Endodermal cell (in vitro differentiated cells): ENCODE measurements at regions not wholly inside any gene's neighbourhood (a gene's known extent, or its start where the extent isn't known, plus 50 kb on each side); places are given as distances from the start of the nearest gene placed in this dataset.

Experiments
- DNase-seq: peaks from one replicate; pipeline ENCODE4 v3.0.0-alpha.2; 2017
- H3K27ac ChIP-seq: 2 replicates; pipeline ENCODE4 v1.5.1; 2013; ENCODE audit warnings: mild to moderate bottlenecking, low read depth, low read length, moderate library complexity
- H3K27me3 ChIP-seq: 2 replicates; pipeline ENCODE4 v1.6.1; 2013; ENCODE audit warnings: mild to moderate bottlenecking, low read length, moderate library complexity; ENCODE audit not compliant: insufficient read depth, control insufficient read depth, poor library complexity, severe bottlenecking
- H3K36me3 ChIP-seq: 2 replicates; pipeline ENCODE4 v1.7.0; 2013; ENCODE audit warnings: mild to moderate bottlenecking, low read length, moderate library complexity; ENCODE audit not compliant: control insufficient read depth, insufficient read depth
- H3K4me1 ChIP-seq: one replicate; pipeline ENCODE4 v1.7.0; 2013; ENCODE audit warnings: low read length; ENCODE audit not compliant: control insufficient read depth, insufficient read depth
- H3K4me3 ChIP-seq: 2 replicates; pipeline ENCODE4 v1.5.1; 2013; ENCODE audit warnings: mild to moderate bottlenecking, low read length, moderate library complexity
- H3K9ac ChIP-seq: 2 replicates; pipeline ENCODE4 v1.6.1; 2013; ENCODE audit warnings: mild to moderate bottlenecking, low read length, moderate library complexity; ENCODE audit not compliant: poor library complexity, severe bottlenecking; ENCODE audit errors: extremely low read depth
- H3K9me3 ChIP-seq: 2 replicates; pipeline ENCODE4 v1.6.1; 2013; ENCODE audit warnings: mild to moderate bottlenecking, low read length, moderate library complexity; ENCODE audit not compliant: control insufficient read depth
- H3K27ac Mint-ChIP-seq: 2 replicates; pipeline ENCODE4 v1.8.0; 2020; ENCODE audit warnings: mixed read lengths
- H3K27me3 Mint-ChIP-seq: 2 replicates; pipeline ENCODE4 v1.8.0; 2021; ENCODE audit warnings: mild to moderate bottlenecking, mixed read lengths; ENCODE audit not compliant: insufficient read depth
- H3K36me3 Mint-ChIP-seq: 2 replicates; pipeline ENCODE4 v1.8.0; 2020; ENCODE audit warnings: low read depth, mixed read lengths
- H3K4me1 Mint-ChIP-seq: 2 replicates; pipeline ENCODE4 v1.8.0; 2020; ENCODE audit warnings: mixed read lengths
- H3K4me3 Mint-ChIP-seq: 2 replicates; pipeline ENCODE4 v1.8.0; 2020; ENCODE audit warnings: mild to moderate bottlenecking, moderate library complexity, mixed read lengths
- H3K9me3 Mint-ChIP-seq: 2 replicates; pipeline ENCODE4 v1.8.0; 2020; ENCODE audit warnings: mild to moderate bottlenecking, mixed read lengths
- WGBS, 2 experiments: methylation state at CpG; one replicate each; pipeline versions ENCODE4 v1.1.5 to v1.1.7; 2013; ENCODE audit warnings: missing lambda C conversion rate in 2 of 2, mixed read lengths in 1 of 2; ENCODE audit not compliant: insufficient coverage in 1 of 2, insufficient read length in 1 of 2; 5-methylcytosine and 5-hydroxymethylcytosine counted together
- TF ChIP-seq, protein P1 (sequence below): fragments of 200-600 bp; sonication (generic); conservative IDR thresholded peaks from 2 replicates; pipeline ENCODE4 v1.5.0; 2021; ENCODE audit warnings: antibody characterized with exemption, mild to moderate bottlenecking

DNA sequence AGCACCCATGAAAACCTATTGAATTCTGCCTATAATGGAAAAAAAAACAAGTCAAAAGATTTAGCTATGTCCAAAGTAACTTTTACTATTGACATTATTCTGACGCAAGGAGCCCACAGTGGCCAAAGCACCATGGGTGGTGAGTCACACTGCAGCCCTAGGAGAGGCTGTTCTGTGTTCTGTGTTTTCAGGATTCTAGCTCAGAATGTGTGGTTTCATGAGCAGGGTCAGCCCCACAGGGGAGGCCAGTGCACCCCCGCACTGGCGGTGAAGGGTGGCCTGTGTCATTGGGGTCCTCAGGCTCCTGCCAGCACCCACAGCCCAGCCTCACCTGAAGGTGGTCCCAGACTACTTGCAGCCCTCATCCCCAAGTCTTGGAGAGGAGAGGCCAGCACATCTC is 112.2 kb downstream of the BRD1 start:
- H3K4me3 Mint-ChIP-seq: no peak overlapping the region
- DNase-seq: no peak
- H3K9me3 ChIP-seq: no peaks in the 10 kb centered on the region
- no peak overlapping the region for H3K9ac ChIP-seq
- TF ChIP-seq, protein P1, sequence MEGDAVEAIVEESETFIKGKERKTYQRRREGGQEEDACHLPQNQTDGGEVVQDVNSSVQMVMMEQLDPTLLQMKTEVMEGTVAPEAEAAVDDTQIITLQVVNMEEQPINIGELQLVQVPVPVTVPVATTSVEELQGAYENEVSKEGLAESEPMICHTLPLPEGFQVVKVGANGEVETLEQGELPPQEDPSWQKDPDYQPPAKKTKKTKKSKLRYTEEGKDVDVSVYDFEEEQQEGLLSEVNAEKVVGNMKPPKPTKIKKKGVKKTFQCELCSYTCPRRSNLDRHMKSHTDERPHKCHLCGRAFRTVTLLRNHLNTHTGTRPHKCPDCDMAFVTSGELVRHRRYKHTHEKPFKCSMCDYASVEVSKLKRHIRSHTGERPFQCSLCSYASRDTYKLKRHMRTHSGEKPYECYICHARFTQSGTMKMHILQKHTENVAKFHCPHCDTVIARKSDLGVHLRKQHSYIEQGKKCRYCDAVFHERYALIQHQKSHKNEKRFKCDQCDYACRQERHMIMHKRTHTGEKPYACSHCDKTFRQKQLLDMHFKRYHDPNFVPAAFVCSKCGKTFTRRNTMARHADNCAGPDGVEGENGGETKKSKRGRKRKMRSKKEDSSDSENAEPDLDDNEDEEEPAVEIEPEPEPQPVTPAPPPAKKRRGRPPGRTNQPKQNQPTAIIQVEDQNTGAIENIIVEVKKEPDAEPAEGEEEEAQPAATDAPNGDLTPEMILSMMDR: no peak
- WGBS, 2 experiments: 91 to 100% methylated on average over 2 to 3 of the region's 3 CpGs
- no peaks in the 10 kb centered on the region for H3K4me1 ChIP-seq
- no peaks in the 10 kb centered on the region for H3K4me1 Mint-ChIP-seq
- H3K4me3 ChIP-seq: no peak overlapping the region
- peaks cover 1% of the 10 kb centered on the region for H3K9me3 Mint-ChIP-seq
- H3K27ac Mint-ChIP-seq: no peak overlapping the region
- peaks cover 2% of the 10 kb centered on the region for H3K27me3 Mint-ChIP-seq
- peaks cover 18% of the 10 kb centered on the region for H3K27me3 ChIP-seq
- H3K36me3 Mint-ChIP-seq: no peaks in the 10 kb centered on the region
- H3K27ac ChIP-seq: no peak overlapping the region
- no peaks in the 10 kb centered on the region for H3K36me3 ChIP-seq

DNA sequence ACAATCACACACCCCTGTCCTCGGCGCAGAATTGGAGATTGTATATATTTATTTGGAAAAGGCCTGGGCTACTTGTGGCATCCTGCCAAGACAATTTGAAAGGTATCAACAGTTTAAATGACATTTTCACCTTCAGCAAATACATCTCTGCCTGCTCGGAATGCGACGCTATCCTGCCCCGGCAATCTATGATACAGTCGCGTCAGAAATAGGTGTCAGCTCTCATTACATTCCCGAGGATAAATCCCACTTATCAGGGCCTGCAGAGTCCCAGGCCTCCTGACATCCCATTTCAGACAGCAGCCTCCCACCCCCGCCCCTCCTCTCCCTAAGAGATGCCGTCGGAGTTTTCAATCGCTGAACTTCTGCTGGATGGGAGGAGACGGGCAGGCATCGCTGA is 114.7 kb downstream of the BRD1 start:
- WGBS, 2 experiments: 90 to 94% methylated on average over 7 to 13 of the region's 15 CpGs
- H3K4me1 Mint-ChIP-seq: no peaks in the 10 kb centered on the region
- no peak overlapping the region for H3K27ac Mint-ChIP-seq
- TF ChIP-seq, protein P1: no peak
- peaks cover 2% of the 10 kb centered on the region for H3K27me3 Mint-ChIP-seq
- no peaks in the 10 kb centered on the region for H3K36me3 Mint-ChIP-seq
- no peak overlapping the region for H3K4me3 Mint-ChIP-seq
- H3K9me3 Mint-ChIP-seq: peaks cover 9% of the 10 kb centered on the region
- Histone ChIP-seq H3K36me3 (no peaks in the 10 kb centered on the region), H3K9me3 (no peaks in the 10 kb centered on the region), H3K4me1 (no peaks in the 10 kb centered on the region), H3K27me3 (peaks cover 18% of the 10 kb centered on the region), H3K9ac (no peak overlapping the region), H3K4me3 (no peak overlapping the region), H3K27ac (no peak overlapping the region)
- no peak for DNase-seq

DNA sequence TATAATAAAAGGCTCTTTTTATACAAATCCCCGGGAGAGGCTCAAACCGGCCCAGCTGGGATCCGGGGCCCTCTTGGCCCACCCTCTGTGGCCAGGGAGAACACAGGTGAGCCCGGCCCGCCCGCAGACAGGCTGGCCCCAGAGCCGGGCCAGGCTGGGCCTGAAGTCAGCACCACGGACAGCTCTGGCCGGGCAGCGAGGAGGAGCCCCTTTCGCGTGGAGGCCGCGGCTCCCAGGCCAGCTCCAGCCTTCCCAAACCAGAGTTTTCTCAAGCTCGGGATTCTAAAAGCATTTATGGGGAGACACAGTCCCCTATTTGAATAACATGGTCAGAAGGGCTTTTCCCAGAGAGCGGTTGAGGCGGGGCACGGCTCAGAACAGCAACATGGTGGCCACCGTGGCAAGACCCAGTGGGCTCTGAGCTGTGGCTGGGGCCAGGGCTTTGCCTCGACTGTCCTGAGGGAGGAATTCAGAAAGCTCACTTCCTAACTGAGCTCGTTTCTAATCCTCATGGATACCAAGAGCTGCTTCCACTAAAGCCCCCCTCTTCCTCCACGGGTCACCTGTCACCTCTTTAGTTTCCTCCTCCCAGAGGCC is 115.4 kb downstream of the BRD1 start:
- Mint-ChIP-seq H3K27me3 (peaks cover 2% of the 10 kb centered on the region), H3K4me1 (no peaks in the 10 kb centered on the region), H3K9me3 (peaks cover 9% of the 10 kb centered on the region), H3K27ac (no peak overlapping the region), H3K36me3 (no peaks in the 10 kb centered on the region), H3K4me3 (no peak overlapping the region)
- TF ChIP-seq, protein P1: no peak
- Histone ChIP-seq H3K4me3 (no peak overlapping the region), H3K27me3 (peaks cover 18% of the 10 kb centered on the region), H3K36me3 (no peaks in the 10 kb centered on the region), H3K9ac (no peak overlapping the region), H3K9me3 (no peaks in the 10 kb centered on the region), H3K27ac (no peak overlapping the region), H3K4me1 (no peaks in the 10 kb centered on the region)
- WGBS, 2 experiments: 49 to 51% methylated on average over 14 to 22 of the region's 22 CpGs
- peak; percentile 88 for DNase-seq
